Embryonic facial prominence (tissue), 1 donor: ENCODE measurements at regions not wholly inside any gene's neighbourhood (a gene's known extent, or its start where the extent isn't known, plus 50 kb on each side); places are given as distances from the start of the nearest gene placed in this dataset.

Experiments
- DNase-seq: peaks from one replicate; pipeline ENCODE4 v3.0.0-alpha.2; 2016; ENCODE audit errors: extremely low spot score

- no peak for DNase-seq
Observed at GRCh38 chr20:7695051-7695495, 245.2 kb downstream of the HAO1 start.

- DNase-seq: no peak
Observed at GRCh38 chr20:7695635-7696034, 244.6 kb downstream of the HAO1 start.

- DNase-seq: no peak
Observed at GRCh38 chr20:7696311-7696710, 243.9 kb downstream of the HAO1 start.

- no peak for DNase-seq
Observed at GRCh38 chr20:7702141-7702540, 238.1 kb downstream of the HAO1 start.

GRCh38 chr20:7703551-7703961, 236.7 kb downstream of the HAO1 start:
- DNase-seq: no peak

- no peak for DNase-seq
Observed at GRCh38 chr20:7703996-7704395, 236.3 kb downstream of the HAO1 start.

GRCh38 chr20:7708112-7708511, 232.1 kb downstream of the HAO1 start:
- DNase-seq: no peak

GRCh38 chr20:7708782-7709181, 231.5 kb downstream of the HAO1 start:
- no peak for DNase-seq

GRCh38 chr20:7710440-7710839, 229.8 kb downstream of the HAO1 start:
- DNase-seq: no peak

- no peak for DNase-seq
Observed at GRCh38 chr20:7712661-7713060, 227.6 kb downstream of the HAO1 start.

- no peak for DNase-seq
Observed at GRCh38 chr20:7714549-7714948, 225.7 kb downstream of the HAO1 start.

GRCh38 chr20:7716286-7716972, 223.8 kb downstream of the HAO1 start:
- no peak for DNase-seq

GRCh38 chr20:7722564-7722963, 217.7 kb downstream of the HAO1 start:
- DNase-seq: no peak

GRCh38 chr20:7723284-7723683, 217.0 kb downstream of the HAO1 start:
- DNase-seq: no peak

GRCh38 chr20:7728338-7728737, 211.9 kb downstream of the HAO1 start:
- DNase-seq: no peak

- no peak for DNase-seq
Observed at GRCh38 chr20:7734216-7734615, 206.0 kb downstream of the HAO1 start.

GRCh38 chr20:7736336-7736735, 203.9 kb downstream of the HAO1 start:
- no peak for DNase-seq

- DNase-seq: no peak
Observed at GRCh38 chr20:7741866-7742265, 198.4 kb downstream of the HAO1 start.

- DNase-seq: no peak
Observed at GRCh38 chr20:7742479-7742878, 197.8 kb downstream of the HAO1 start.

- DNase-seq: no peak
Observed at GRCh38 chr20:7744411-7744810, 195.8 kb downstream of the HAO1 start.

- DNase-seq: no peak
Observed at GRCh38 chr20:7748624-7749023, 191.6 kb downstream of the HAO1 start.

GRCh38 chr20:7754102-7754501, 186.2 kb downstream of the HAO1 start:
- DNase-seq: no peak

- no peak for DNase-seq
Observed at GRCh38 chr20:7758406-7758805, 181.9 kb downstream of the HAO1 start.
